Skeletal muscle satellite cell (primary cell): ENCODE measurements at regions not wholly inside any gene's neighbourhood (a gene's known extent, or its start where the extent isn't known, plus 50 kb on each side); places are given as distances from the start of the nearest gene placed in this dataset.
A peak's percentile ranks its signal among the peaks of the same experiment; 100 is the strongest.

Experiments
- H3K27me3 ChIP-seq: 2 replicates; pipeline ENCODE4 v1.7.0; 2013; ENCODE audit warnings: low read length; ENCODE audit not compliant: control insufficient read depth, insufficient read depth
- H3K36me3 ChIP-seq: 2 replicates; pipeline ENCODE4 v1.7.0; 2013; ENCODE audit warnings: mild to moderate bottlenecking, control low read depth, low read length; ENCODE audit not compliant: insufficient read depth
- H3K4me1 ChIP-seq: 2 replicates; pipeline ENCODE4 v1.7.0; 2013; ENCODE audit warnings: low read length; ENCODE audit not compliant: control insufficient read depth, insufficient read depth
- H3K4me2 ChIP-seq: 2 replicates; pipeline ENCODE4 v1.7.0; 2013; ENCODE audit warnings: mild to moderate bottlenecking, low read length
- H3K4me3 ChIP-seq: 2 replicates; pipeline ENCODE4 v1.7.0; 2013; ENCODE audit warnings: low read length
- H3K9ac ChIP-seq: 2 replicates; pipeline ENCODE4 v1.7.0; 2013; ENCODE audit warnings: mild to moderate bottlenecking, low read depth, low read length, moderate library complexity
- H3K9me3 ChIP-seq: replicated peaks from 2 replicates; pipeline ENCODE4 v1.7.0; 2013; ENCODE audit warnings: mild to moderate bottlenecking, control low read depth, low read length

DNA sequence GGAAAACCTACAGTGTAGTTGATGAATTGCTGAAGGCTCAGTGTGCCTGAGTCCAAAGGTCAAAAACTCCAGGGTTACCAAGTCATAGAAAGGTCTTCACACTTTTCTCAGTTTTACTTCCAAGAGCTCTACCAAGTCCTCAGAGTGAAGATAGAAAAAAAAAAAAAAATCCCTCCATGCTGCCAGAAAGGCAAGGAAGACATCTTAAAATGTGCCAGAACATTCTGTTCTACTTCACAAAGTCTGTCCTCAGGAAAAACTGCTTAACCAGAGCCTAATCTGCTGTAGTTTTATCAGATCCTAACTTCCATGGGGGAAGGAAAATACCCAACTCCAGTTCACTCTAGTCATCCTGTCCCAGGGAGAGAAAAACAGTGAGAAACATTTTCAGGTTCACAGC is 175.6 kb upstream of the CDH11 start:
- no peak overlapping the region for H3K4me3 ChIP-seq
- no peak overlapping the region for H3K9ac ChIP-seq
- H3K4me1 ChIP-seq, result no peaks in the 10 kb centered on the region
- H3K27me3 ChIP-seq, result no peaks in the 10 kb centered on the region
- no peaks in the 10 kb centered on the region for H3K36me3 ChIP-seq
- H3K9me3 ChIP-seq, result no peaks in the 10 kb centered on the region
- no peak overlapping the region for H3K4me2 ChIP-seq

DNA sequence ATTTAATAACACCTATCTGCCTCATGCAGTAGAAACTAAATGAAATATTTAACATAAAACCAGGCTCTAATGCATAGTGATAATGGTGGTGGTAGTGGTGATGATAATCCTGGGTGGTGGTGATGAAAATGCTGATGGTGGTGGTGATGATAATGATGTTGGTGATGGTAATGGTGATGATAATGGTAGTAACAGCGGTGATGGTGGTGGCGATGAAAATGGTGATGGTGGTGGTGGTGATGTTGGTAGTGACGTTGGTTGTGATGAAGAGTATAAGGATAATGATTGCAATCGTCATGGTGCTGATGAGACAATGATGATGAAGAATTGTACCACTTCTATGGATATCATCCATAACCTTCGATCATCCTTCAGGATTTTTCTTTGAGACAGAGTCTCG is 173.7 kb upstream of the CDH11 start:
- no peaks in the 10 kb centered on the region for H3K4me1 ChIP-seq
- no peak overlapping the region for H3K9ac ChIP-seq
- no peaks in the 10 kb centered on the region for H3K27me3 ChIP-seq
- H3K4me3 ChIP-seq, result no peak overlapping the region
- H3K4me2 ChIP-seq, result no peak overlapping the region
- no peaks in the 10 kb centered on the region for H3K9me3 ChIP-seq
- H3K36me3 ChIP-seq, result no peaks in the 10 kb centered on the region

DNA sequence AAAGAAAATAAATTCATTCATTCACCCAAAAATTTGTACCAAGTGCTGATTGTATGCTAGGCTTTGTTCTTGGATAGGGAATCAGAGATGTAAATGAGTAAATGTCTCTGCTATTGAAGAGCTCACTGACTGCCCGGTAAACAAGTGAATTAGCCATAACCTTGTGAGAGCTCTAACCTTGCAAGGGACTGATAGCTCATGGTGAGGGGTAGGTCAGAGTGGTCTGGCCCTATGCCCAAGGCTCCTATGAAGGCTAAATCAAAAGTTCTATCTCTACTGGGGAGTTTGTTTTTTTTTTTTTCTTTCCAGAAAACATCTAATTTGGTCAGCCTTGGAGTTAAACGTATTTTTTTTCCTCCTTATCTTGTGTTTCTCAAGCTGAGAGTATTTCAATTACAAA is 172.8 kb upstream of the CDH11 start:
- no peak overlapping the region for H3K4me2 ChIP-seq
- H3K9me3 ChIP-seq, result no peaks in the 10 kb centered on the region
- H3K4me3 ChIP-seq, result no peak overlapping the region
- no peaks in the 10 kb centered on the region for H3K27me3 ChIP-seq
- H3K4me1 ChIP-seq, result no peaks in the 10 kb centered on the region
- no peaks in the 10 kb centered on the region for H3K36me3 ChIP-seq
- no peak overlapping the region for H3K9ac ChIP-seq

DNA sequence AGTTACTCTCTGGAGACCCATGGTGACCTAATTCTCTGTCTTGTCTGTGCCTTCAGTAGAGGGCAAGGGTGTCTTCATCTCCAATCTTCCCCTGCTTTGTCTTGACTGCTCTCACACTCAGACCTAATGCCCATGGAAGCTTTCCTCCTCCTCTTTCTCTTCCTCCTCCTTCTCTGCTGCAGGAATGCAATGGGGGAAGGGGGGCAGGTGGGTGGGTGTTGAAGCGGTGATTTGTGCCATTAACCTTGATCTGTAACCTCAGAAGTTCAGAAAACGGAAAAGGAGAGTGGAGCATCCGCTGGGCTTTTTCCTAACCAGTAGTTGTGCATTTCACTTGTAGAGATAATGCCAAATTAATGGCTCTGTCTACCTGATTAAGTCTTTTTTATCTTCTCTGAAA is 172.3 kb upstream of the CDH11 start:
- no peak overlapping the region for H3K4me3 ChIP-seq
- H3K4me2 ChIP-seq, result no peak overlapping the region
- H3K9me3 ChIP-seq, result no peaks in the 10 kb centered on the region
- no peaks in the 10 kb centered on the region for H3K27me3 ChIP-seq
- H3K4me1 ChIP-seq, result no peaks in the 10 kb centered on the region
- H3K9ac ChIP-seq, result no peak overlapping the region
- H3K36me3 ChIP-seq, result no peaks in the 10 kb centered on the region

DNA sequence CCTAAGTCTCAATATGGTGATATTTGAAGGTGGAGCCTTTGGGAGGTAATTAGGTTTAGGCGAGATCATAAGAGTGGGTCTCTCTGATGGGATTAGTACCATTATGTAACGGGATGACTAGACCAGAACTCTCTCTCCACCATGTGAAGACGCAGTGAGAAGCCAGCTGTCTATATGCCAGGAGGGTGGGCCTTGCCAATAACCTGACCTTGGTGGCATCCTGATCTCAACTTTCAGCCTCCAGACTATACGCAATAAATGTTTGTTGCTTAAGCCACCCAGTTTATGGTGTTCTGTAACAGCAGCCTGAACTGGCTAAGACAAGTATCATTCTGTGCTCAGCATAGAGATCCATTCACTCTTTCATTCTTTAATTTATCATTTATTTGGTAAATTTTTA is 167.2 kb upstream of the CDH11 start:
- peaks cover 8% of the 10 kb centered on the region for H3K4me1 ChIP-seq
- no peak overlapping the region for H3K4me3 ChIP-seq
- H3K9ac ChIP-seq, result no peak overlapping the region
- no peak overlapping the region for H3K4me2 ChIP-seq
- H3K9me3 ChIP-seq, result no peaks in the 10 kb centered on the region
- no peaks in the 10 kb centered on the region for H3K36me3 ChIP-seq
- no peaks in the 10 kb centered on the region for H3K27me3 ChIP-seq

DNA sequence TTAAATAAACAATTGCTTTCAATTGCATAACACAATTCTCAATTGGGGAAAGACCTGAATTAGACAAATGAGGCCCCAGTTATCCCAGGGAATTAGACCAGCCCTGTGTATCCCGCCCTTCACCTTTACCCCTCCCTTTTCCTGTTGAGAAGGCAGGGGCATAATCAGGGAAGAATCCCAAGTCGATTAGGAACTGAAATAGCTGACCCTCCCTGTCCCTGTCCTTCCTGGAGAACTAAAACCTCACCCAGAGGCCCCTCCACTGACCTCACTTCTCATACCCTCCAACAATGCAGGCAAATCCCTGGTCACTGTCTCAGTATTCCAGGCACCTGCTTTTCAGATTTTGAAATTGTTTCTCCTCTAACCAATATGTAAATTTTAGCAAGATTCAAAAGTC is 165.4 kb upstream of the CDH11 start:
- no peaks in the 10 kb centered on the region for H3K27me3 ChIP-seq
- H3K9me3 ChIP-seq, result no peaks in the 10 kb centered on the region
- no peak overlapping the region for H3K4me3 ChIP-seq
- no peaks in the 10 kb centered on the region for H3K36me3 ChIP-seq
- peaks cover 8% of the 10 kb centered on the region for H3K4me1 ChIP-seq
- H3K9ac ChIP-seq, result no peak overlapping the region
- no peak overlapping the region for H3K4me2 ChIP-seq

DNA sequence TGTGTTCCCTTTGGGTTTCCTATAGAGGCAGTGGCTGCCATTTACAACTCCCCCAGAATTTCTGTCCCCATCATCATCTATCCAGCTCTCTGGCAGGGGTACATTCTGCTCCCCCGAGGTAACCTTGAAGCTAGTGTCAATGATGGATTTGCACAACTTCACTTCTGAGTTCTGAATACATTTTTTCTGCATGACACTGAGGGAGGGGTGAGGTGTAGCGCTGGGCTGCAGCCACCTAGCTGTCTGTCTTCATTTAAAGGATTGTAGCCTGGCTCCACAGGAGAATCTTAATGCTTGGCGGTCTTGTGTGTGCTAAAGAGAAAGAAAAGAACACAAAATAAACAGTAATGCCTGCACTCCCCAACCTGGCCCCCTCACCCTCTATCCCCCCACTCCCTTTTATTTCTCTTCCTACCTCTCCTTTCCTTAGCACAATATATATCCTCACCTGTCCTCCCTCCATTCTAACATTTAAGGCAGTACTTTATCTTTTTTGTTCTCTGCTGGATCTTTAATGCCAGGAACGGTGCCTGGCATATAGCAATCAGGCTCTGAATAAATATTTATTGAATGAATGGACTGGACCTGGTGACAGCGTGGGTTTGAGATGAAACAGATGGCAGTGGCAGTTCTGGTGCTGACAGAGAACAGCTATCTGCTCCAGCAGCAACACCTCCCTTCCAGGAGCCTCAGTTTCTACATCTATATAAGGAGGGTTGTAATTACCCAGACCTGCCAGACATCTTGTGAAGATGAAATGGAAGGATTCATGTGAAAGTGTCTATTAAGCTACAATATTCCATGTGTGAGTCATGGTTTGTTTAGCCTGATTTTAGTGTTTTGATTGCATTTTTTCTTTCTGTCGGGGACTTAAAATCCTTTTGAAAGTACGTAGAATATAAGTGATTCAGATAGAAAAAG is 163.5 kb upstream of the CDH11 start:
- Histone ChIP-seq H3K9ac (no peak overlapping the region), H3K27me3 (no peaks in the 10 kb centered on the region), H3K4me3 (no peak overlapping the region), H3K4me1 (peaks cover 8% of the 10 kb centered on the region), H3K4me2 (peak overlapping the region; percentile 47), H3K36me3 (no peaks in the 10 kb centered on the region), H3K9me3 (no peaks in the 10 kb centered on the region)

DNA sequence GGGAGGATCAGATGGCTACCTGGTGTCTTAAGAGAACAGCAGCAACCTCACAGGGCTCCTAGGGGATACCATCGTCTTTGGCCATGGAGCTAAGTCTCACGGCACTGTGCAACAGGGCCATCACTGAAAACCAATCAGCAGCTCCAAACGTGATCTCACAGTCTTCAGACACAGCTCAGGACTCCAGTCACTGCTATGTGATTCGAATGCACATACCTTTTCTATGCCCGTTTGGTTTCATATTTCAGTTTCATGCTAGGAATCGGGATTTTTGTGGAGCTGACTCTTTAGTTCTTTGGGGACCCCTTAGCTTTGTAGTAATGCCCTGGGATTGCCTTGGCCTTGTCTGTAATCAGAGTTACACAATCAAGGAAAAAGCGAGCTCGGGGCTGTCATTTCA is 162.8 kb upstream of the CDH11 start:
- Histone ChIP-seq H3K4me3 (no peak overlapping the region), H3K27me3 (no peaks in the 10 kb centered on the region), H3K36me3 (no peaks in the 10 kb centered on the region), H3K9me3 (no peaks in the 10 kb centered on the region), H3K4me2 (no peak overlapping the region), H3K9ac (no peak overlapping the region), H3K4me1 (peaks cover 8% of the 10 kb centered on the region)

DNA sequence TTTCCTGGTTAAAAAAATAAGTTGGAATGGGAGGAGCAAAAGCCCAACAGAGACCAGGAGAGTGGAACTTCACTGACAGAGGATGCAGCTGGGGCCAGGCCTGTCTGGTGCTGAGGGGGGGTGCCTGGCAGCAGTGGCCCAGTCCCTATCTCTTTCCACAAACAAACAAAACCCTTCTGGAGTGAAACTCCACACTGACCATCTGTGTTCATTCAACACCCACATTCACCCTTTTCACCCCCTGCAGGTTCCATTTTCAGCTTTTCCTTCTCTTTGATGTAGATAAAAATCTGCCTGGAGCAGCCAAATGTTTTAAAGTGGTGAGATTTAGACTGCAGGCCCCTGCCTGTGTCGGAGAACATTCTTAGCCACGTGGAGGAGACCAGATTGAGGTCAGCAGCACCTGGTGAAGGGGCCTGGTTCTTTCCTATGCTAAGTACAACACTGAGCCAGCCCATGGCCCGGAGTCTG is 161.4 kb upstream of the CDH11 start:
- H3K27me3 ChIP-seq, result no peaks in the 10 kb centered on the region
- no peak overlapping the region for H3K9ac ChIP-seq
- H3K4me2 ChIP-seq, result no peak overlapping the region
- H3K9me3 ChIP-seq, result no peaks in the 10 kb centered on the region
- no peak overlapping the region for H3K4me3 ChIP-seq
- peaks cover 8% of the 10 kb centered on the region for H3K4me1 ChIP-seq
- H3K36me3 ChIP-seq, result no peaks in the 10 kb centered on the region

DNA sequence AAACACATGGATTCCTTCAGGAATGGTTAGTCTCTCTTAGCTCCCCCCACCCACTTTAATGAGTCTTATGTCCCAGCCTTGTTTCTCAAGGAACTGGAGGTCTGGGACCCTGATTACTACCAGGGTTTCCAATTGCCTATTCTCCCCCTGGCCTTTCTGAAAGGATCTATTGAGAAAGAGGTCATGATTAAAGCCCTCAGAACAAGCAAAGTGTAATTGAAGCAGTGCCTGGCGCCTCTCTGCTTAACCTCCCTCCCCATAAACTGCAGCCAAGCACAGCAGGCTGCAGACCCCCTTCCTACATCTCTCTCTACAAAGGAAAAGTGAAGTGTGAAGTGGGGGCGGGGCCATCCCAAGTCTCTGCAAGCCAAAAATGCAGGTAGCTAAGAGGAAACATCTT is 159.7 kb upstream of the CDH11 start:
- H3K9me3 ChIP-seq, result no peaks in the 10 kb centered on the region
- H3K36me3 ChIP-seq, result no peaks in the 10 kb centered on the region
- no peak overlapping the region for H3K9ac ChIP-seq
- no peak overlapping the region for H3K4me3 ChIP-seq
- no peak overlapping the region for H3K4me2 ChIP-seq
- H3K4me1 ChIP-seq, result peaks cover 8% of the 10 kb centered on the region
- no peaks in the 10 kb centered on the region for H3K27me3 ChIP-seq

DNA sequence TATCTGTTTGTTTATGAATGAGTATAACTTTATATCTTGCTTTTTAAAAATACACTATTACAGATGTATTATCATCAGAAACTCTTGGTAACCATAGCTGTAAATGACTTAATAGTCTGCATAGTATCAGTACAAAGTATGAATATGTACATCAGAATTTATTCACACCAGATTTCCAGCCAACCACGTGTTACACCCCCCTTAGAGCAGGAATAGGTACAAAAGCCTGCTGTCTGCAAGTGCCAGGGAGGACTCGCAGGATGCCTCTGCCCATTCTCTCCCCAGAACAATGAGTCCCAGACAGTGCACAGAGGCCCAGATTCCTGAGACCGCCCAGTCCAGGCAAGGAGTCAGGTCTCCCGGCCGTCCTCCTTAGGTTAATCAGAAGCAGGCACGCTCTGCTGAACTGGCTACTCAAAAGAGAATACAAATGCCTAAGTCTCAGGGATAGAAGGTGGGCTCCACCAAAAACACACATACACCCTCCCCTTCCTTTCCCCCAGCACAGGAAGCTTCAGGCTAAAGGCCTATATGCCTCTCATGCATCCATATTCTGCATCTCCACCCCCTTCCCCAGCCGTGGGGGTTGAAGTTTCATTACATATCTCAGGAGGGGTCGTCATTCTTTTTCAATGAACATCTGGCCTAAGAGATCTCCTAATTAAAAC is 159.1 kb upstream of the CDH11 start:
- Histone ChIP-seq H3K9me3 (no peaks in the 10 kb centered on the region), H3K9ac (no peak overlapping the region), H3K4me2 (no peak overlapping the region)

DNA sequence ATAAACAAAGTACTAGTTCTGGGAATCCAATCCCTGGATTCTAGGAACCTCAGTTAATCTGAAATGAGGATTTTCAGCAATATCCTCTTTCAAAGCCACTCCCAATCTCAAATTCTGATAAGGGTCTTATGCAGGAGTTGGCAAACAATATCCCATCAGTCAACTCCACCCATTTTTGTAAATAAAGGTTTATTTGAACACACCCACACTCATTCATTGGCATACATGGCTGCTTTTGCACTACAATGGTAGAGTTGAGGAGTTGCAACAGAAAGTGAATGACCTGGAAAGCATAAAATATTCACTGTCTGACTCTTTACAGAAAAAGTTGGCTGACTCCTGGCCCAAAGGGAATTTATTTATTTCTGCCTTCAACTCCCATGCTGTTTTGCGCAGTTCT is 157.7 kb upstream of the CDH11 start:
- no peaks in the 10 kb centered on the region for H3K4me1 ChIP-seq
- no peaks in the 10 kb centered on the region for H3K9me3 ChIP-seq
- no peaks in the 10 kb centered on the region for H3K27me3 ChIP-seq
- H3K4me3 ChIP-seq, result no peak overlapping the region
- no peak overlapping the region for H3K9ac ChIP-seq
- no peak overlapping the region for H3K4me2 ChIP-seq
- H3K36me3 ChIP-seq, result no peaks in the 10 kb centered on the region

More for the DNA sequence above, 159.1 kb upstream of the CDH11 start:
- Histone ChIP-seq H3K27me3 (no peaks in the 10 kb centered on the region), H3K4me3 (no peak overlapping the region), H3K4me1 (peaks cover 6% of the 10 kb centered on the region), H3K36me3 (no peaks in the 10 kb centered on the region)
